Fibroblast of lung (primary cell): ENCODE measurements at regions not wholly inside any gene's neighbourhood (a gene's known extent, or its start where the extent isn't known, plus 50 kb on each side); places are given as distances from the start of the nearest gene placed in this dataset.

Experiments
- DNase-seq, 2 donors: peaks; one replicate each; pipeline versions ENCODE4 v3.0.0 to v3.0.0-alpha.2; 2010; ENCODE audit warnings: low read depth in 2 of 2
- H2AFZ ChIP-seq: 2 replicates; pipeline ENCODE4 v1.5.1; 2012; ENCODE audit warnings: low read length, control low read depth, inconsistent platforms
- H3K27ac ChIP-seq: 2 replicates; pipeline ENCODE4 v1.5.1; 2011; ENCODE audit warnings: low read length, control low read depth; ENCODE audit not compliant: insufficient read depth
- H3K27me3 ChIP-seq: 2 replicates; pipeline ENCODE4 v1.5.1; 2011; ENCODE audit warnings: mild to moderate bottlenecking, low read length; ENCODE audit not compliant: control insufficient read depth, insufficient read depth
- H3K36me3 ChIP-seq: 2 replicates; pipeline ENCODE4 v1.5.1; 2011; ENCODE audit warnings: low read length; ENCODE audit not compliant: control insufficient read depth, insufficient read depth
- H3K4me1 ChIP-seq: 2 replicates; pipeline ENCODE4 v1.5.1; 2011; ENCODE audit warnings: low read length; ENCODE audit not compliant: control insufficient read depth, insufficient read depth; ENCODE audit errors: extremely low read depth
- H3K4me2 ChIP-seq: 2 replicates; pipeline ENCODE4 v1.5.1; 2011; ENCODE audit warnings: low read length, control low read depth; ENCODE audit not compliant: insufficient read depth; ENCODE audit errors: extremely low read depth
- H3K4me3 ChIP-seq, 4 experiments: fragments of 200-600 bp in 1 of 4; sonication (generic) in 1 of 4; replicated peaks in 1 of 4; 2 replicates each; pipeline ENCODE4 v1.5.1; 2011 to 2016; ENCODE audit warnings: low read length in 4 of 4, low read depth in 3 of 4, mild to moderate bottlenecking in 3 of 4, control low read depth in 2 of 4, inconsistent platforms in 1 of 4, mixed read lengths in 1 of 4; ENCODE audit not compliant: insufficient read depth in 1 of 4; ENCODE audit errors: control extremely low read depth in 1 of 4
- H3K79me2 ChIP-seq: 2 replicates; pipeline ENCODE4 v1.5.1; 2012; ENCODE audit warnings: mild to moderate bottlenecking, low read length, inconsistent platforms; ENCODE audit not compliant: control insufficient read depth, insufficient read depth
- H3K9ac ChIP-seq: 2 replicates; pipeline ENCODE4 v1.5.1; 2011; ENCODE audit warnings: mild to moderate bottlenecking, low read length, control low read depth; ENCODE audit not compliant: insufficient read depth
- H3K9me3 ChIP-seq: 2 replicates; pipeline ENCODE4 v1.5.1; 2012; ENCODE audit warnings: low read depth, low read length; ENCODE audit not compliant: control insufficient read depth, insufficient read depth
- H4K20me1 ChIP-seq: 2 replicates; pipeline ENCODE4 v1.5.1; 2011; ENCODE audit warnings: low read length; ENCODE audit not compliant: control insufficient read depth, insufficient read depth; ENCODE audit errors: extremely low read depth
- EZH2 ChIP-seq: IDR thresholded peaks from 2 replicates; pipeline ENCODE4 v1.5.1; 2012; ENCODE audit warnings: low read length, control low read depth, mild to moderate bottlenecking; ENCODE audit errors: missing control alignments
- TF ChIP-seq, protein P1 (sequence below), 2 donors: IDR thresholded peaks in 1 of 2; conservative IDR thresholded peaks in 1 of 2; 1 replicate in 1 of 2; 2 replicates in 1 of 2; pipeline ENCODE4 v1.5.1; 2011 to 2012; ENCODE audit warnings: low read length in 2 of 2, control low read depth in 1 of 2, inconsistent platforms in 1 of 2, low read depth in 1 of 2, mild to moderate bottlenecking in 1 of 2

DNA sequence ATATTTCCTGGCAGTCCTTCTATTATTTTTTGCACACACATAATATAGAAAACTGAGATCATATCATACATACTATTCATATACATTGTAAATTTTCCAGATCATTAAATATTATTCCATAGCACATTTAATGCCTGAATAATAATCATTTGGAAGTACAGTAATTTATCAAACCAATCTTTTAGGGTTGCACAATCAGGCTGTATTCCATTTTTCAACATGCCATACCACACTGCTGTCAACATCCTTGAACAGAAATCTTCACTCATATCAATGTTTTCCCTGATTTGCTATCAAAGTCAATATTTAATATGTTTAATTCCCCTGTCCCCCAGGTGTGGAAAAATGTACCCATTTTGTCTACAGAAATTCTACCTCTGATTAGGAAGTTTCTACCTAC is 122.7 kb upstream of the ADGRF1 start:
- H3K79me2 ChIP-seq: no peaks in the 10 kb centered on the region
- peaks cover 6% of the 10 kb centered on the region for H3K4me1 ChIP-seq
- no peak overlapping the region for H2AFZ ChIP-seq
- no peak for DNase-seq
- TF ChIP-seq, protein P1, sequence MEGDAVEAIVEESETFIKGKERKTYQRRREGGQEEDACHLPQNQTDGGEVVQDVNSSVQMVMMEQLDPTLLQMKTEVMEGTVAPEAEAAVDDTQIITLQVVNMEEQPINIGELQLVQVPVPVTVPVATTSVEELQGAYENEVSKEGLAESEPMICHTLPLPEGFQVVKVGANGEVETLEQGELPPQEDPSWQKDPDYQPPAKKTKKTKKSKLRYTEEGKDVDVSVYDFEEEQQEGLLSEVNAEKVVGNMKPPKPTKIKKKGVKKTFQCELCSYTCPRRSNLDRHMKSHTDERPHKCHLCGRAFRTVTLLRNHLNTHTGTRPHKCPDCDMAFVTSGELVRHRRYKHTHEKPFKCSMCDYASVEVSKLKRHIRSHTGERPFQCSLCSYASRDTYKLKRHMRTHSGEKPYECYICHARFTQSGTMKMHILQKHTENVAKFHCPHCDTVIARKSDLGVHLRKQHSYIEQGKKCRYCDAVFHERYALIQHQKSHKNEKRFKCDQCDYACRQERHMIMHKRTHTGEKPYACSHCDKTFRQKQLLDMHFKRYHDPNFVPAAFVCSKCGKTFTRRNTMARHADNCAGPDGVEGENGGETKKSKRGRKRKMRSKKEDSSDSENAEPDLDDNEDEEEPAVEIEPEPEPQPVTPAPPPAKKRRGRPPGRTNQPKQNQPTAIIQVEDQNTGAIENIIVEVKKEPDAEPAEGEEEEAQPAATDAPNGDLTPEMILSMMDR (conservative IDR thresholded peaks at IDR 0.05 in 1 of 2, IDR thresholded peaks at IDR 0.05 in 1 of 2; ENCODE audit: low read depth in 1 of 2, low read length in 2 of 2): no peak
- TF ChIP-seq EZH2: no peak
- no peaks in the 10 kb centered on the region for H4K20me1 ChIP-seq
- H3K9ac ChIP-seq: no peak overlapping the region
- H3K4me3 ChIP-seq: no peak overlapping the region
- no peaks in the 10 kb centered on the region for H3K27me3 ChIP-seq
- H3K27ac ChIP-seq: no peak overlapping the region
- H3K4me2 ChIP-seq: no peak overlapping the region
- no peaks in the 10 kb centered on the region for H3K9me3 ChIP-seq
- no peaks in the 10 kb centered on the region for H3K36me3 ChIP-seq

DNA sequence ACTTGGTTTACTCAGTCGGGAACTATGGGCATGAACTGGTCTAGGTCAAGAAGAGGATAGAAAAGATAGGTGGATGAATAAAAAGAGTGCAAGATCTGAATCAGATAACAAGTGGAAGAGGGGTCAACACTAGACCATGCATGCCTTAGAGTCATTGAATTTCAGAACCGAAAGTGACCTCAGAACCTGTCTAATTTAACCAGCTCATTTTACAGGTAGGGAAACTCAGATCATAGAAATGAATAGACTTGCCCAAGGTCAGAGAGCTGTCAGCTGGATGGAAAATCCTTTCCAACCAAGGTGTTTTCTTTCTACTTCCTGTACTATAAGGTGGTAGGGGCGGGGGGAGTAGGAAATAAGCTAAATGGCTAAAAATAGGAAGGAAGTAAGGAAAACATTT is 121.4 kb upstream of the ADGRF1 start:
- no peak overlapping the region for H3K4me3 ChIP-seq
- H4K20me1 ChIP-seq: no peaks in the 10 kb centered on the region
- no peak overlapping the region for H2AFZ ChIP-seq
- H3K27ac ChIP-seq: no peak overlapping the region
- H3K36me3 ChIP-seq: no peaks in the 10 kb centered on the region
- no peaks in the 10 kb centered on the region for H3K9me3 ChIP-seq
- no peaks in the 10 kb centered on the region for H3K27me3 ChIP-seq
- no peak overlapping the region for H3K9ac ChIP-seq
- peaks cover 5% of the 10 kb centered on the region for H3K4me1 ChIP-seq
- no peaks in the 10 kb centered on the region for H3K79me2 ChIP-seq
- H3K4me2 ChIP-seq: no peak overlapping the region
- no peak for DNase-seq
- TF ChIP-seq EZH2: no peak
- TF ChIP-seq, protein P1 (conservative IDR thresholded peaks at IDR 0.05 in 1 of 2, IDR thresholded peaks at IDR 0.05 in 1 of 2; ENCODE audit: low read depth in 1 of 2, low read length in 2 of 2): no peak

DNA sequence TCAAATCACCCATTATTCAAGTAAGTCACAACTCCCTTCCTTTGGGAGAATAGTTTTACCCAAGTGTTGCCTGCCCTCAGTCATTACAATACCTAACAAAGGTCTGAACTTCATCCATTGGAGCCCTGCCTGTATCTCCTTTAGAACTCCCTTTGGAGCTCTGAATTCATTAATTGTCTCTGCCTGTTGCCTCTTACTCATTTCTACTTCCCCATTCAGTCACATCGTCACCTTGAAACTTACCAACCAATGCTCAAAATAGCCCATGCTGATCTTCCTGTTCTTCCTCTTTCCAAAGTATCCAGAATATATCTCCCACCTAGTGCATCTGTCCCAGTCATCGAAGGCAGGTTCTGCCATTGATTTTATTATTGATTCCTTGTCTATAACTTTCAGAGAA is 120.7 kb upstream of the ADGRF1 start:
- no peaks in the 10 kb centered on the region for H3K9me3 ChIP-seq
- H3K4me3 ChIP-seq: no peak overlapping the region
- H3K36me3 ChIP-seq: no peaks in the 10 kb centered on the region
- H3K4me2 ChIP-seq: no peak overlapping the region
- no peaks in the 10 kb centered on the region for H3K79me2 ChIP-seq
- DNase-seq: no peak
- H3K9ac ChIP-seq: no peak overlapping the region
- H3K27me3 ChIP-seq: no peaks in the 10 kb centered on the region
- H3K27ac ChIP-seq: no peak overlapping the region
- TF ChIP-seq EZH2: no peak
- TF ChIP-seq, protein P1 (conservative IDR thresholded peaks at IDR 0.05 in 1 of 2, IDR thresholded peaks at IDR 0.05 in 1 of 2; ENCODE audit: low read depth in 1 of 2, low read length in 2 of 2): no peak
- H2AFZ ChIP-seq: no peak overlapping the region
- peaks cover 2% of the 10 kb centered on the region for H3K4me1 ChIP-seq
- H4K20me1 ChIP-seq: no peaks in the 10 kb centered on the region
